HG02884 (cell line): ENCODE measurements at regions not wholly inside any gene's neighbourhood (a gene's known extent, or its start where the extent isn't known, plus 50 kb on each side); places are given as distances from the start of the nearest gene placed in this dataset.

Experiments
- ATAC-seq: cut with Tn5 transposase; IDR thresholded peaks from one replicate; pipeline ENCODE4 v1.9.1; 2021; ENCODE audit warnings: mild to moderate bottlenecking, moderate library complexity; ENCODE audit not compliant: unreplicated experiment

DNA sequence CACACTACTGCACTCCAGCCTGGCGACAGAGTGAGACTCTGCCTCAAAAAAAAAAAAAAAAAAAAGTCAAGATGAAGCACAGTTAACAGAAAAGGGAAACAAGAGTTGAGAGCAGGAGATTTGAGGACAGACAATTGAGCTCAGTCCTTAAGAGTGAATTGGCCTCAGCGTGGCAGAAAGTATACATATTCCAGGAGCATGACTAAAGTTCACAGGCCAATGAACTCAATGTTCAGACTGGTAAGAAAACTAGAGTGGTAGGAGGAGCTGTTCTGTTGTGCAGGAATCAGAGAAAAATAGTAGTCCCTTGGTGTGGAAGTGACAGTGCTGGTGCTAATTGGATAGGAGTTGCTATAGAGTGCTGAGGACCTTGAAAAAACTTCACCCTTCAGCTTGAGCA lies 60.0 kb downstream of the NRN1 start:
- ATAC-seq = no peak

DNA sequence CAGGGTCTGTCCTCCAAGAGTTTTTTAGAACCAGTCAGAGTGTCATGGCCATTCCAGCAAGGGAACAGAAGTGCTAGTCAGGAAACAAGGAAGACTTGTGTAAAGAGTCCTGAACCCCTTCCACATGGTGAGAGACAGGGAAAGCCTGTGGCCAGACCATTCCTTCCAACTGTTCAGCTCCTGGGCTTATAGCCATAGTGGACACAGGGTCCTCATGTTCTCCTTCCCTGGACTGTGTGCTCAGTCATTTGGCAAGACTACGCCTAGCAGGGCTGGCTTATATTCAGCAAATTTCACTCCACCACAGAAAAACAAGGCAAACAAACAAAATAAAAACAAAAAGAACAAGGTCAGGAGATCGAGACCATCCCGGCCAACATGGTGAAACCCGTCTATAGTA lies 60.5 kb downstream of the NRN1 start:
- ATAC-seq = no peak

DNA sequence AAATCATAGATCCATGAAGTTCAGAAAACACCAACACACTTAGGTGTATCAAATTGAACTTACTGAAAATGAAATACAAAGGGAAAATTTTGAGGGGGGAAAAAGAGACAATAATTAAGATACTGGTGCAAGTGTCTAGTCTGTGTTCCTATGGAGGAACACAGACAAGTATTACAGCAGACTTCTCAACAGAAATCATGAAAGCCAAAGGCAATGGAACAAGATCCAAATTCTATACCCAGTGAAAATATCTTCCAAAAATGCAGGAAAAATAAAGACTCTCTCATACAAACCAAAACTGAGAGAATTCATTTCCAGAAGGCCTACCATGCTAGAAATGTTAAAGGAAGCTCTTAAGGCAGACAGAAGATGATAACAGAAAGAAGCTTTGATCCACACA lies 63.1 kb downstream of the NRN1 start:
- ATAC-seq = no peak

DNA sequence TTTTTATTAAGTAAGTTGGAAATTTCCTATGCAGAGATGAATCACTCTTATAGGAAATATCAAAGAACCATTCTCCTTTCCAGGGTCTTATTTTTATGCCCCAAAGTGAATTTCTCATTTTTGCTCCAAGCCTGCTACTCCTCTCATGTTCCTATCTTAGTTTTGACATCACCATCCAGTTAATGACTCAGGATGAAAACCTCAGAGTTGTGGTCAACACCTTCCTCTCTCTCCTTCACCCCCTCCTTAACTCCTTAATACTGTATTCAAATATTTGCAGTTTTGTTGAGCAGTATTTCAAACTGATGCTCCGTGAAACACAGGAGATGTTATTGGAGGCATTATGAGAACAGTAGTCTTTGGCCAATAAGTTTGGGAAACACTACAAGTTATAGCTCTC lies 64.1 kb downstream of the NRN1 start:
- no peak for ATAC-seq

DNA sequence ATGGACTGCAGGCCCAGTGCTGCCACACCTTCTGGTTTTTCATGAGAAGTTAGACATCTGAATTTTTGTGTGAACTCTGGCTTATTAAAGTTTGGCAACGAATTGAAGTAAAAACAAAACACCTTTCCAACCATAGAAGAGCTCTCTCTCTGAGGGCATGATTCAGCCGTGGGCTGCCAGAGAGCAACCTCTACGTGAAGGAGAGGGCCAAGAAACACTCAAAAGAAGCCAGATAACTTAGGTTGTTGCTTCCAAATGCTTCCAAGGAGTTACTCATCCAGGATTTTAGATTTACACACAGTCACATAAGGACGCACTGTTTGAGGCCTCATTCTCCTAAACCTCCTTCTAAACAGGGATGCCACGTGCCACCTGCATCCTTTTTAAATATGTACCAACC lies 65.5 kb downstream of the NRN1 start:
- no peak for ATAC-seq

DNA sequence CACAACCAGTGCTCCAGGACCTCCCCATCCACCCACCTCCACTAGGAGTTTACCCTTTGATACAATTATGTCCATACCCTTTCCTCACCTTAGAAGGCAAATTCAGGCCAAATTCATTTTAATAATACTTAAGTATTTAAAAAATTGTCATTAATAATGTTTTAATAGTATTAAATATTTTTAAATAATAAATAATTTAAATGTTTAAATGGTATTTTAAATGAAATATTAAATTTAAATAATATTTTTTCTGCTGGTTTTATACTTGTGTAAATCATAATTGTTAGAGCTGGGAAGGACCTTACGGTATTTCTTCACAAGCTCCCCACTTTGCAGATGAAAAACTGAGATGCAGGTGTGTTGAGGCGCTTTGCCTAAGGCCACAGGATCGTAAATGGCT lies 67.8 kb downstream of the NRN1 start:
- no peak for ATAC-seq

DNA sequence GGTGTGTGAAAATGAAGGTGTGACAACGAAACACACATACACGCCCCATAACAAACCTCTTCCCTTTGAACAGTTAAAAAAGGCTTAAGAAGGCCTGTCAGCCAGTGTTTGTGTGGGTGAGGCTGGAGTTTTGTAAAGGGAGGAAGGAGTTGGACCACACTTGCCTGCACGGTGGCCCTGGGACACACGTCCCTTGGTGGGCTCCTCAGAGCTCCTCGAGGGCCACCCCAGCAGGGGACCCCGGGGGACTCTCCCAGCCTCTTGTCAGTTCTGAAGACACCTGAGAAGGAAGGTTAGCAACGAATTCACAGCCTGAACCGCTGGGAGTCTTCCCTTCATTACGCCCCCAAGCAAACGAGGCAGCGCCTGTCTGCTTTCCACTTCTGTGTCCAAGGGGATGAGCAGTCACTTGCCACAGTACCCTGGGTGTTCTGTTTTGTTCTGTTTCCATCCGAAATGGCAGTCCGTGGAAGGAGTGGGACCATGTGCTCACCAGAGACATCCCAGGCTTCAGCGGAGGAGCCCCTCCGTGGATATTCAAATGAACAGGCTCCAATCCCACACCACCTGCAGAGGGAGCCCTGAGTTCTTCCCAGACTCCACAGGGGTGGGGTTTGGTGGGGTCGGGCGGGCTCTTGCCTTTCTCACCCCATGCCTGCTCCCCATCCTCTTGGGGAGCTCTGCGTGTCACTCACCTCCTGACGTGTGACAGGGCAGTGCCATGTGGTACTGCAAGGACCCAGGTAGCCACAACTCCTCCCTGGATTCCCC lies 68.6 kb downstream of the NRN1 start:
- ATAC-seq = no peak

DNA sequence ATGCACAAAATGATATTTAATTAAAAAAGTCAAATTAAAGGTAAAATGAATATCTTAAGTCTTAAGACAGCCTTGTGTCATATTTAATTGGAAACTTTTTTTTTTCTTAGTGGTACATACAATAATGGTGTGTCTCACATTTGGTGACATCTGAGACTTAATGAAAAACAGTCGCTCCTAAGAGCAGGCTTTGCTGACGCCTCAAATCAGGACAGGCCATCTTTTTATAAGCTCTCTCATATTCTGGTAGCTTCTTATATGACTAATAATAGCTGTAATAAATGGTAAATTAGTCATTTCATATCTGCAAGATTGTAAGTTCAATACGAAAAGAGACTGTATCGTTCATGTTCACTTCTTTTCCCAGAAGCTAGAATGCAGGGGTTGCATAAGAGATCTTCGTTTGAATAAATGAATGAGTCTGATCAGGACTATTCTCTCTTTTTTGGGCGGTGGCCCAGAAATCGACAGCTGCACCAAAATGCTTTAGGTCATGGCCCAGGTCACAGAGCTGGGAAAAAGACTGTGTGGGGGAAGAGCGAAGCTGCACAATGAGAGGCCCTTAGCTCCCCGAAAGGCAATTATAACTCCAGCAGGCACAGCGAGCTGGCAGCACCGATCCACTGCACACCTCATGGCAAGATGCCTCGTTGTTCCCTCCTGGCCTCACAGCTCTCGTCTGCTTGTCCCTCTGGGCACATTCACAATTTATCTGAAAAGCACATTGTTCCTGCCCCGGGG lies 69.4 kb downstream of the NRN1 start:
- ATAC-seq = no peak

DNA sequence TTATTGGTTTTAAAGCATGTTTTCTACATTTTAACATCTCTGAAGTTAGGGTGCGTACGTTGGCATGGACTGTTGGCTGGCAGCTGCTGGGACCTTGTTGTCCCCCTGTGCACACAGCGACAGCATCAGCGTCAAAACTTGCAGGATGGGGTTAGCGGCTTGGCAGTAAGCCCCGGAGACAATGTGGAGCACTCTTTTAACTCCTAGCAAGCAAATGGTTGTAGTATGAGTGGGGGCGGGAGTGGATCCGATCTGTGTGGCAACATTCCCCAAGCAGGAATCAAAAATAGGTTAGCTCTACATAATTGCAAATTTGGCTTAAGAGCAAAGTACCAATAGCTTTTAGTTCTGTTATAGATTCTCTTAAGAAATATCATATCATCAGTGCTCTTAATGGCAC lies 70.1 kb downstream of the NRN1 start:
- no peak for ATAC-seq

DNA sequence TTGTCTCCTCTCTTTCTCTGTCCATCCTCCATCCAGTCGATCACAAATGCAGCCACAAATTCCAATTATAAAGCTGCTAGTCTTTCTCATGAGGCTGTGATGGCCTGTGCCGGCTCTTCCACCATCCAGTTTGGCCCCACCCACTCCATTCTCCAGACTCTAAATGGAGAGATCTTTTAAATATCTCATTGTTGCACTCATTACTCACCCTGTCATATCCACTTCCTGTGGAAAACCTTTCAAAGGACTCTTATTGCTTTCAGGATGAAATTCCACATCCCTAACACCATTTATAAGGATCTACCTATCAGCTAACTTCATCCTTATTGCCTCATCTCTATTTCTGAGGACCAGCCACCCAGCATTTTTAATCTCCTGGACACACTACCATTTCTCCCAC lies 70.6 kb downstream of the NRN1 start:
- no peak for ATAC-seq

DNA sequence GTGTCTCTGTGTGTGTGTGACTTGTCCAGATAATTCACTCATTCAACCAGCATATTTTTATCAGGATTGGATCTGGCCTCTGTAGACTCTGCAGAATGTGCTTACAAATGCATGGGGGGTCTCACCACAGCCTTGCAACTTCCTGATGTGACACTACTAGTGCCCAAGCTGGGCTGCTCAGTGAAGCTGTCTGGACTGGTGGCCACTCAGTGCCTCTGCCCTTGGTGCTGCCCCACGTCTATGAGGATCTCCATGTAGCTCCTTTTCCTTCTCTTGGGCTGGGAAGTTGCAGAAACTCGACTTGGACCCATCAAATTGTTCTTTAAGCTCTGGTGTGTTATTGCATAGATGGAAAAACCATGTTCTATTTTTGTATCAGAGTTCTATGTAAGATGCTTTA lies 75.8 kb downstream of the NRN1 start:
- no peak for ATAC-seq

DNA sequence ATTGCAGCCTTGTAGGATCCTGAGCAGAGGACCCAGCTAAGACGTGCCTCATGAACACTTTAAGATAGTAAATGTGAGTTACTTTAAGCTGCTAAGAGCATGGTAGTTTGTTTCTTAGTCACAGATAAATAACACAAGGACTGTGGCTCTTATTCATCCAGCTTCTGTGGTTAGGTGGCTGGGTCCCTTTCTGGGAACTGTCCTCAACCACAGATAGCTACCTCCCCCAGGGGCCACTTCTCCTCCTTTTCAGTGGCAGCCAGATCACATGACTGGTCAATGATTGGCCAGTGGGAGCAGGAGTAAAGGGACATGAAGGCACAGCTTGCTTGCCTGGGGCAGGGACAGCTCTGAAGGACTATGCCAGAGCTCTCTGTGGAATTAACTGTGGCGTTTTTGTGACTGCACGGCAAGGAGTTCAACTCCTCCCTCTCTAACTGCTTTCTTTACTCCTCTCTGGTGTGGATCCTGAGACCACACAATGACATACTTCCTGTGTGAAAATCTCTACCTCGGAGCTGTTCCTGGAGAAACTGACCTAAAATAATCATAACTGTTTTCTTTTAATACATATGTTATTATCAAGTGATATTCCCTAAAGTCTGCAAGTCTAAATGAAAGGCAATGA lies 76.5 kb downstream of the NRN1 start:
- ATAC-seq = no peak

DNA sequence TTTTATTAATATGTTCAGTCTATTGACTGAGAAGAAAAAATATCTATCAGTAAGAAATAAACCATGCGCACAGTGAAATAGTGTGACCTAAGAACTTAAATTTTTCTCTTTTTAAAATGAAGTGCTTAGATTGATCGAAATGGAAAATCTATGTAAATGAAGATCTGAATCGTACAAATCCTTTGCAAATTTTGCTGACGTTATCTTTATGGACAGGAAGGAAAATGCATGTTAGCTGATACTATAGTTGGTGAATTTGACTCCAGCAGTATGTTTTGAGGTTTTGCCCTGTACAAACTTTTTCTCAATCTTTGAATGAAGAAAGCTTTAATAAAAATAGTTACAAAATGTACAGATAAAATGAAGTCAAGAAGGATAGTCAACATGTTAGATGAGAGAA lies 82.9 kb downstream of the NRN1 start:
- ATAC-seq = no peak

DNA sequence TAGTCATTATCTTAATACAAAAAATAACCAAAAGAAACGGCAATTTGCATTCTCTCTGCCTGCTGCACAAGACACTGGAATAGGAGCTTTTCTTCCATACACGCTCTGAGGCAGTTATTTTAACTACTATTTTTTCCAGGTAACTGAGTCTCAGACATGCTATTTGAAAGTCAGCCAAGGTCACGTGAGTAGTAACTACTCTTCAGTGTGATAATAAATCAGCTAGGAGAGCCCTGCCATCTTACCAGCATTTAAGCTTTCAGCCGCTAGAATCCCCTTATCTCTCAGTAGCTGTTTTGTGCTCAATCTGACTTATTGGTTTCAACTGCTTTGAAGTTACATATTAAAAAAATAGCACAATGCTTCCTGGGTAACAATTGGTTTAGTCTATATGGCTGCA lies 84.5 kb downstream of the NRN1 start:
- no peak for ATAC-seq

DNA sequence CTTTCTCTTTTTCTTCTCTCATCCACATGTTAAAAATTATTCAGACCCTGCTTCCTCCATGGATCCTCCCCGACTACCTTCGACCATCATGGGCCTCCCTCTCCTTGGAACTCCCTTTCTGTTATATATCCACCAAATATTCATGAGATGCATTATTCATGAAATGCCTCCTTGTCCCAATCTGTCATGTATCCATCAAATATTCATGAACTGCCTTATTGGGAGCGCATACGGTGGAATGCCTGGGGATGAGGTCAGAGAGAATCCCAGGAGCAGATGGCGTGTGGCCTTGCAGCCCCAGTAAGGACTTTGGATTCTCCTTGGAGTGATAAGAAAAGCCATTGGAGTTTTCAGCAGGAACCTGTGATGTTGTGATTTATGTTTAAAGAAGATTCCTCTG lies 97.0 kb downstream of the NRN1 start:
- no peak for ATAC-seq

DNA sequence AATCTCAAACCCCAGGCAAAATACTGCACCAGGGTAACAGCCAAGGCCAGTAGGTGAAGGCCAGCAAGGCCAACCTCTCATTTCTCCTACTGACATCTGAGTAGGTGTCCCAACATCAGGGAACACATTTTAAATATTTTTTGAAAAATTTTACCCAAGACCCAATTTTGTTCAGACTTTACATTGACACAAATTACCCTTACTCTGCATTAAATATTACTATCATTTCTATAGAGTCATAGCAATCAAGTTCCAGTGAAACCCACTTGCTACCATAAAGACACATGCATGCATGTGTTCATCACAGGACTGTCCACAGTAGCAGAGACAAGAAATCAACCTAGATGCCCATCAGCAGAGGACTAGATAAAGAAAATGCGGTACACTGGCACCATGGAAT lies 99.9 kb downstream of the NRN1 start:
- no peak for ATAC-seq

DNA sequence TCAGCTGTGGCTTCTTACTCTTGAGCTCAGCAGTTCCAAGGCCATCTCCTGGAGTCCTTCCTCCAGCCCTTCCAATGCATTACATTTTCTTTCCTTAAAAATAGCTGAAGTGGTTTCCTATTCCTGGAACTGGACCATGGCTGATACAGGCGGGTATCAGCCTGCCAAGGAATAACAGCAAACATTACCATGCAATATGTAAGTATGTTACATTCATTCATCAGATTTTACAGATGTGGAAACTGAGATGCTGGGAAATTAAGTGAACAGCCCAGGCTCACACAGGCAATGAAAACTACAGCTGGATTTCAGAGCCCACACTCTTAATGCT lies 100.4 kb downstream of the NRN1 start:
- no peak for ATAC-seq

DNA sequence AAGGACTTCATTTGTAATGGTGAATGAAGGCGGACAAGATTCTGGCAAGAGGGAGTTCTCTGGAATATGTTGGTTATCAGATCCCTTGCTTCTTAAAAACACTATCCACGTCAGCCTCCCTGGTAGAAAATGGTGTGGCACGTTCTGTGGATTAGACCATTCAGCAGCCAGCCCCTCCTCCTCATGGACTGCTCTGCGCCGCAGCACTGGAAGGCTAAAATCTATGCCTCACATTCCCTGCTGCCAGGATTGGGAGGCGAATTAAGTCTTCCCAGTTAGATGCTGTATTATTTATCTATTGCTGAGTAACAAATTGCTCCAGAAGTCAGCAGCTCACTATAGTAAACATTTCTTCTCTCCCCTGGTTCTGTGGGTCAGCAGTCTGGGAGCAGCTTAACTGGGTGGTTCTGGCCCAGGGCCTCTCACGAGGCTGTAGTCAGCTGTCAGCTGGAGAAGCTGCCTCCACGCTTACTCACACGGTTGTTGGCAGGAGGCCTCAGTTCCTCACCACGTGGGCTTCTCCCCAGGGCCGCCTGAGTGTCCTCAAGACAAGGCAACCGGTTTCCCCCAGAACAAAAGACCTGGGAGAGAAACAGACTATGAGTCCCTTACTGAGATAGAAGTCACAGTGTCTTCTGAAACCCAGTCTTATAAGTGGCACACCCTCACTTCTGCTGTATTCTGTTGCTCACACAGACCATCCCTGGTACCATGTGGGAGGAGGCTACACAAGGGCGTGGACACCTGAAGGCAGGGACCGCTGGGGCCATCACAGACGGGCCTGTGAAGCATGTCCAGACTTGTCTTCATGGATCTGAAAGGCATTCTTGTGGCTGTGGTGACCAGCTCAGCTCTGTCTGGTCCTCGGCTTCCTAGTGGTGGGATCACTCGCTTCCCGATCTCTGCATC lies 101.0 kb downstream of the NRN1 start:
- ATAC-seq = no peak

DNA sequence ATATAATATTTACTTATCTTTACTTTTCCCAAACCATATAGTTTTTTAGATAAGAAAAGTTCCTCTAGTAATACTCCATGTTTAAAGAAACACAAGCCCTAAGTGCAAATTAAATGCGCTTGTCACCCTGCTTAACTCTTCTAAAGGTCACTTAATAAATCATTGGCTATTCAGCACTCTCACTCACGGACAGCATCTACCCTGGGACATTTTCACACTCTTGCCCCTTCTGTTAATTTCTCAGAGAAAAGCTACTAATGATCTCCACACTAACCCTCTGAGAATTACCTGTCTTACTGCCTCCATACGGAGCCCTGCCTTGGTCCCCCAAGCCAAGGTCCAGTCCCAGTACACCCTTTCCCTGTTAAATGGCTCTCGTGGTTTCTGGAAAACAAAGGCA lies 102.2 kb downstream of the NRN1 start:
- ATAC-seq = no peak

DNA sequence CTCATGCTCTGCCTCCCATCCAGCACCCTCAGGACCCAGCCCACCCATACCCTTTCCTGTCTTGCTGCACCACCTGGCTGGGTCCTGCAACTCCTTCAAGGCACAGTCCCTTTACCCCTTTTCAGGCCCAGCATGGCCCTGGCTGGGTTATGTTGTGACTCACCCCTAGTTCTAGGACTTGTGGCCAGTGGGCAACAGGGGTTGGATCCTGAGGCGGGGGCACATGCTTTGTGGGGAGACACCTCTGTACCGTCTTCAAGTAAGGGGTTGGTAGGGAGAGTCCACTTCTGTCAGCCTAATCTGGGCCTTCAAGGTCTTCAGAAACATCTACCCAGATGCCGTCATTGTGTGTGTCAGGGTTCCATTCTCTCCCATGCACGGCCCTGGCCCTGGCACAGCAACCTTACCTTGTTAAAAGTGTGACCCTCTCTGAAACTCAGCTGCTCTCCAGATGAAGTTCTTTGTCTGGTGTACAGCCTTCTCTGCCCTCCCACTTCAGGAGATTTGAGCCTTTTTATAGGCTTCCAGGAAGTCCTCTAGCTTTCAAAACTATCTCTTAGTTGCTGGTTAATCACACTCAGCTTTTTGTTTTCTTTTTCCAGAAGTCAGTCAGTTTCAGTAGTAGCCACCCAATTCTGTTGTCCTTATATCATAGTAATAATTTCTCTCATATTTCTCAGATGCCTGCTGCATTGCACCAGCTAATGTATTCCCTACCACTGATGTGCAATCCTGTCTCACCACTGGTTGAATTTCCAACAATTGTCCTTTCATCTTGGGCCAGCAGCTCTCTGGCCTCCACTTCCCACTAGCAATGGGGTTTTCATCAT lies 107.3 kb downstream of the NRN1 start:
- ATAC-seq = no peak
